Aorta (tissue), 5 donors: ENCODE measurements at regions not wholly inside any gene's neighbourhood (a gene's known extent, or its start where the extent isn't known, plus 50 kb on each side); places are given as distances from the start of the nearest gene placed in this dataset.
A peak's percentile ranks its signal among the peaks of the same experiment; 100 is the strongest.
"Not testable (repeated sequence)": the region's sequence is repeated elsewhere in the genome, so short reads cannot be mapped to it uniquely, and the experiment has no call there.

ENCODE experiments used
- ATAC-seq: fragments of 200-7000 bp; cut with Tn5 transposase; one replicate; pipeline ENCODE4 v1.9.1; 2022; ENCODE audit warnings: moderate library complexity; ENCODE audit not compliant: low FRiP score
- DNase-seq, 2 donors: peaks; one replicate each; pipeline ENCODE4 v3.0.0-alpha.2; 2020
- H3K27ac ChIP-seq, 2 donors: one replicate each; pipeline ENCODE4 v1.5.1; 2013; ENCODE audit warnings: low read length in 2 of 2, mild to moderate bottlenecking in 2 of 2, moderate library complexity in 2 of 2, control low read depth in 1 of 2, inconsistent platforms in 1 of 2, low read depth in 1 of 2
- H3K27me3 ChIP-seq, 2 donors: one replicate each; pipeline ENCODE4 v1.6.1; 2013; ENCODE audit warnings: control low read depth in 1 of 2, low read length in 1 of 2, mild to moderate bottlenecking in 1 of 2, moderate library complexity in 1 of 2; ENCODE audit not compliant: insufficient read depth in 2 of 2, control insufficient read depth in 1 of 2
- H3K36me3 ChIP-seq, 2 donors: one replicate each; pipeline ENCODE4 v1.6.1; 2013; ENCODE audit warnings: control low read depth in 1 of 2, low read length in 1 of 2, mild to moderate bottlenecking in 1 of 2; ENCODE audit not compliant: insufficient read depth in 2 of 2, control insufficient read depth in 1 of 2
- H3K4me1 ChIP-seq, 2 donors: one replicate each; pipeline ENCODE4 v1.6.1; 2013; ENCODE audit warnings: low read length in 2 of 2, control low read depth in 1 of 2, mild to moderate bottlenecking in 1 of 2, moderate library complexity in 1 of 2; ENCODE audit not compliant: insufficient read depth in 2 of 2, control insufficient read depth in 1 of 2
- H3K4me3 ChIP-seq, 2 donors: one replicate each; pipeline ENCODE4 v1.5.1; 2013; ENCODE audit warnings: low read length in 2 of 2, control low read depth in 1 of 2, mild to moderate bottlenecking in 1 of 2
- H3K9me3 ChIP-seq: one replicate; pipeline ENCODE4 v1.6.1; 2013; ENCODE audit warnings: mild to moderate bottlenecking, low read length; ENCODE audit not compliant: control insufficient read depth
- WGBS, 2 donors: extraction: QIAGEN DNeasy Blood & Tissue Kit; methylation state at CpG; one replicate each; pipeline ENCODE4 v1.1.7; 2013; 5-methylcytosine and 5-hydroxymethylcytosine counted together
- intact Hi-C, 2 donors: fragments of 100-400 bp; cut with DNase I; formaldehyde crosslinking; loops; one replicate each; pipeline versions ENCODE4 v1.14.2 to v1.15.0; 2022
- donor health status: healthy with polysubstance abuse.
- donor health status: Bipolar disorder and iron deficiency.
- donor health status: DM: no; HTN: no; CAD: no.
- donor health status: DM: no; HTN: no; CAD: no.
- donor health status: DM: yes; HTN: yes; CAD: no.

- H3K9me3 ChIP-seq, H3K27ac ChIP-seq, intact Hi-C loops, H3K4me3 ChIP-seq, H3K27me3 ChIP-seq, H3K36me3 ChIP-seq, DNase-seq, H3K4me1 ChIP-seq: not testable (repeated sequence)
- WGBS, 2 donors, result no CpG with 5 or more reads among the region's 2 CpGs
- peak; percentile 13 for ATAC-seq
Observed at GRCh38 chr22:15637471-15637870, 52.4 kb upstream of the POTEH start.

DNA sequence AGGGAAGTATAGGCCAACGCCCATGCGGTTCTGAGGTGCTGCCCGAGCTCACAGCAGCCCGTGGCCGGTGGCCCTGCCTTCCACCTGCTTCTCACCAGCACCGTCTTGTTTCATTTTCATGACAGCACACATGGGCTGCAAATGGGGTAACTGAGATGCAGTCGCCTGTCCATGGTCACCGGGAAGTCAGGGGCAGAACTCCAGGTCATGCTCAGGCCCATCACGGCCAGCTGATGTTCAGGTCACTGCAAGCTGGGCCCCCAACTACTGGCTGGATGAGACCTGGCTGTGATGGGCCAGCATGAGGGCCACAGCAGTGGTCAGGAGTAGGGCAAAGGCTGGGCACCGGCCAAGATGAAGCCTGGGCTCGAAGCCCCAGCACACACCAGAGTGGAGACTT lies 51.9 kb upstream of the POTEH start:
- DNase-seq, result peak in 1 of 2 donors; percentile 43
- H3K4me3 ChIP-seq, ATAC-seq, H3K36me3 ChIP-seq, intact Hi-C loops, H3K9me3 ChIP-seq, H3K27me3 ChIP-seq, H3K4me1 ChIP-seq, H3K27ac ChIP-seq: not testable (repeated sequence)
- WGBS, 2 donors, result 71 to 80% methylated on average over 6 to 8 of the region's 11 CpGs
